Esophagus muscularis mucosa (tissue), 4 donors: ENCODE measurements at regions not wholly inside any gene's neighbourhood (a gene's known extent, or its start where the extent isn't known, plus 50 kb on each side); places are given as distances from the start of the nearest gene placed in this dataset.

Source experiments
- DNase-seq: peaks from one replicate; pipeline ENCODE4 v3.0.0-alpha.2; 2017; ENCODE audit errors: extremely low spot score
- H3K27ac ChIP-seq, 4 donors: fragments of 200-600 bp; sonication (generic); replicated peaks in 1 of 4; 1 replicate in 3 of 4; 2 replicates in 1 of 4; pipeline ENCODE4 v1.5.1; 2016 to 2019; ENCODE audit warnings: mild to moderate bottlenecking in 1 of 4
- H3K27me3 ChIP-seq, 4 donors: fragments of 200-600 bp; sonication (generic); one replicate each; pipeline versions ENCODE4 v1.5.1 to v1.6.0; 2016 to 2019
- H3K36me3 ChIP-seq, 4 donors: fragments of 200-600 bp; sonication (generic); one replicate each; pipeline ENCODE4 v1.5.1; 2016 to 2019
- H3K4me1 ChIP-seq, 4 donors: fragments of 200-600 bp; sonication (generic); one replicate each; pipeline ENCODE4 v1.5.1; 2016 to 2019
- H3K4me3 ChIP-seq, 4 donors: fragments of 200-600 bp; sonication (generic); 1 replicate in 2 of 4; 2 replicates in 2 of 4; pipeline ENCODE4 v1.5.1; 2016 to 2019; ENCODE audit warnings: mild to moderate bottlenecking in 4 of 4, moderate library complexity in 1 of 4
- H3K9me3 ChIP-seq, 4 donors: fragments of 200-600 bp; sonication (generic); 1 replicate in 3 of 4; 2 replicates in 1 of 4; pipeline ENCODE4 v1.5.1; 2016 to 2019
- EP300 ChIP-seq: sonication (generic); formaldehyde crosslinking; IDR thresholded peaks from one replicate; pipeline ENCODE4 v1.6.1; 2017; ENCODE audit warnings: antibody characterized with exemption
- POLR2A ChIP-seq: fragments of 450-650 bp; IDR thresholded peaks from one replicate; pipeline ENCODE4 v1.6.1; 2017; ENCODE audit warnings: antibody characterized with exemption, moderate library complexity, mild to moderate bottlenecking, low read depth
- POLR2AphosphoS5 ChIP-seq, 2 donors: sonication (generic); formaldehyde crosslinking; IDR thresholded peaks; one replicate each; pipeline ENCODE4 v1.6.1; 2017; ENCODE audit warnings: antibody characterized with exemption in 2 of 2
- WGBS: methylation state at CpG from one replicate; pipeline ENCODE4 v1.1.5; 2018; 5-methylcytosine and 5-hydroxymethylcytosine counted together
- intact Hi-C: fragments of 100-400 bp; cut with DNase I; formaldehyde crosslinking; loops from one replicate; pipeline ENCODE4 v1.15.1; 2023
- TF ChIP-seq, protein P1 (sequence below), 3 experiments: fragments of 200-600 bp in 2 of 3; fragments of 450-650 bp in 1 of 3; sonication (generic) in 2 of 3; IDR thresholded peaks; one replicate each; pipeline ENCODE4 v1.5.1; 2017 to 2019; ENCODE audit warnings: antibody characterized with exemption in 3 of 3, mild to moderate bottlenecking in 2 of 3, moderate library complexity in 1 of 3

DNA sequence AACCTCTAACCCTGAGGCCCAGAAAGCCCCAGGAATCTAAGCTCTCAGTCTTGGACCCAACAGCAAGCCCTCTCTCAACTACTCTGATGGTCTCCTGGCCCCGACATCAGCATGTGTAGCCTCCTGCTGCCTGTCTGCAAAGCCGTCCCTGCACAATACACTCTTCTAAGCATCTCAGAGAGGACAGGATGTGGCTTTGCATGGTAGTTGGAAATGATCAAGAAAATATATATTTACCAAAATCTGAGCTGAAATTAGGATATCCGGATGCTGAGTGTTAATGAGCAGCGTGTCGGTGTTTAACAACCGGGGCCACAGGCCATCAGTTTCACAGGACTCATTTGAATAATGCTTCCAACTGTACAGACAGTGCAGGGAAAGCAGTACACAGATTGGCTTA is 59.1 kb upstream of the SIM2 start:
- Histone ChIP-seq H3K27ac (no peak overlapping the region), H3K9me3 (peaks cover 0 to 21% (median 8%) of the 10 kb centered on the region in 4 donors), H3K27me3 (peaks cover 0 to 6% (median 0%) of the 10 kb centered on the region in 4 donors), H3K36me3 (no peaks in the 10 kb centered on the region), H3K4me1 (no peaks in the 10 kb centered on the region), H3K4me3 (no peak overlapping the region)
- no peak for DNase-seq
- TF ChIP-seq, protein P1, sequence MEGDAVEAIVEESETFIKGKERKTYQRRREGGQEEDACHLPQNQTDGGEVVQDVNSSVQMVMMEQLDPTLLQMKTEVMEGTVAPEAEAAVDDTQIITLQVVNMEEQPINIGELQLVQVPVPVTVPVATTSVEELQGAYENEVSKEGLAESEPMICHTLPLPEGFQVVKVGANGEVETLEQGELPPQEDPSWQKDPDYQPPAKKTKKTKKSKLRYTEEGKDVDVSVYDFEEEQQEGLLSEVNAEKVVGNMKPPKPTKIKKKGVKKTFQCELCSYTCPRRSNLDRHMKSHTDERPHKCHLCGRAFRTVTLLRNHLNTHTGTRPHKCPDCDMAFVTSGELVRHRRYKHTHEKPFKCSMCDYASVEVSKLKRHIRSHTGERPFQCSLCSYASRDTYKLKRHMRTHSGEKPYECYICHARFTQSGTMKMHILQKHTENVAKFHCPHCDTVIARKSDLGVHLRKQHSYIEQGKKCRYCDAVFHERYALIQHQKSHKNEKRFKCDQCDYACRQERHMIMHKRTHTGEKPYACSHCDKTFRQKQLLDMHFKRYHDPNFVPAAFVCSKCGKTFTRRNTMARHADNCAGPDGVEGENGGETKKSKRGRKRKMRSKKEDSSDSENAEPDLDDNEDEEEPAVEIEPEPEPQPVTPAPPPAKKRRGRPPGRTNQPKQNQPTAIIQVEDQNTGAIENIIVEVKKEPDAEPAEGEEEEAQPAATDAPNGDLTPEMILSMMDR (IDR thresholded peaks at IDR 0.05) = no peak
- TF ChIP-seq POLR2AphosphoS5 (IDR thresholded peaks at IDR 0.05) = no peak
- no peak for TF ChIP-seq POLR2A
- TF ChIP-seq EP300 = no peak
- intact Hi-C loops = no loop called here
- 77% methylated on average over 6 of the region's 6 CpGs for WGBS

DNA sequence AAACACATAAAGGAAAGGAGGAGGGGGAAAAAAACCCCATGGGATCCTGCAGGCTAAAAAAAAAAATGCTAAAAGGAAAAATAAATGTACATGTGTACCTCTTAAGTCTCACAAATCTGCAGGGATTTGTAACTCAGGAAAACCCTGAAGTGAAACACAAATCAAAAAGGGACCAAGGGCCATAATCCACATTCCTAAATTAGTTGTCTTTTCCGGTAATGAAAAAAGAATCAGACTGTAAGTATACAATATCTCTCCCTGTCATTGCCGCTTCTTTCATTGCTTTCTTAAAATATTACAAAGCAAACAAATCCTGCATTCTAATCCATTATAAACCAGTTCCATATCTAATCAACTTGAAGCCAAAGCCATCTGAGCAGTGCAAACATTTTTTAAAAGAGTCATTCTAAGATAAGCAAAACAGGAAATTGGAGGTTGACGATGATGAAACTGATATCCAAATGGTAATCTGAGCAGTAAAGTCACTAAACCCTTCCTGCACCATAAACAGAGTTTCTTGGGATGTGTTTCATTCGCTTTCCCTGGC is 58.7 kb upstream of the SIM2 start:
- no peak for DNase-seq
- no peaks in the 10 kb centered on the region for H3K4me1 ChIP-seq
- no peaks in the 10 kb centered on the region for H3K36me3 ChIP-seq
- 51% methylated on average over 4 of the region's 4 CpGs for WGBS
- intact Hi-C loops = no loop called here
- no peak overlapping the region for H3K4me3 ChIP-seq
- peaks cover 0 to 6% (median 0%) of the 10 kb centered on the region in 4 donors for H3K27me3 ChIP-seq
- H3K9me3 ChIP-seq = peaks cover 0 to 18% (median 8%) of the 10 kb centered on the region in 4 donors
- no peak overlapping the region for H3K27ac ChIP-seq
- TF ChIP-seq POLR2AphosphoS5 (IDR thresholded peaks at IDR 0.05) = no peak
- TF ChIP-seq POLR2A = no peak

DNA sequence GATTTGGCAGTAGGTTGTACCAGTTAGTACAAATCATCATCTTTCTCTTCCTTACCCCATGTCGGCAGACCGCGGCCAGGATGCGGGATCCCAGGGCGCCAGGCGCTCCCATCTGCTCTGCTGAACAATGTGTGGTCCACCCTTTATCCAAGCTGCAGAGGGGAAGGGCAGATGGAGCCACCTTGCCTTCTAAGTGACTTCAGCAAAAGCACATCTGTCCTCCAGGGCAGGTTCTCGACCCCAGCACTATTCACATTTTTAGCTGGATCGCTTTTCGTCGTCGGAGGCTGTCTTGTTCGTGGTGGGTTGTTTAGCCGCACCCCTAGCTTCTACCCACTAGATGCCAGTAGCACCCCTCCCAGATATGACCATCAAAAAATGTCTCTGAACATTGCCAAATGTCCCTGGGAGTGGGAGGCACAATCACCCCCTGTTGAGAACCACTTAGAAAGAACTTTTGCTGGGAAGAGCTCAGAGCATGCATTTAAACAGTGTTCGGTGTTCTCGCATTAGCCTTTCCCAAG is 58.1 kb upstream of the SIM2 start:
- Histone ChIP-seq H3K4me3 (no peak overlapping the region), H3K36me3 (no peaks in the 10 kb centered on the region), H3K4me1 (no peaks in the 10 kb centered on the region), H3K9me3 (peaks cover 0 to 15% (median 7%) of the 10 kb centered on the region in 4 donors), H3K27me3 (peaks cover 0 to 6% (median 0%) of the 10 kb centered on the region in 4 donors), H3K27ac (no peak overlapping the region)
- DNase-seq = no peak
- intact Hi-C loops = no loop called here
- 66% methylated on average over 14 of the region's 15 CpGs for WGBS
- TF ChIP-seq POLR2A (no peak), EP300 (no peak), POLR2AphosphoS5 (IDR thresholded peaks at IDR 0.05) (no peak)
- TF ChIP-seq, protein P1 (IDR thresholded peaks at IDR 0.05) = no peak

DNA sequence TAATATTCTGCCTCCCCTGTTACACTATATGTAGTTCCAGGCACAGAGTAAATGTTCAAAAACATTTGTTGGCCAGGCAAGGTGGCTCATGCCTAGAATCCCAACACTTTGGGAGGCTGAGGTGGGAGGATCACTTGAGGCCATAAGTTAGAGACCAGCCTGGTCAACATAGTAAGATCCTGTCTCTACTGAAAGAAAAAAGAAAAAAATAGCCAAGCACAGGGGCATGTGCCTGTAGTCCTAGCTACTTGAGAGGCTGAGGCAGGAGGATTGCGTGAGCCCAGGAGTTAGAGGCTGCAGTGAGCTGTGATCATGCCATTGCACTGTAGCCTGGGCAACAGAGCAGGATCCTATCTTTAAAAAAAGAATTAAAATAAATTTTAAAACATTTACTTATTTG is 57.6 kb upstream of the SIM2 start:
- no peak overlapping the region for H3K4me3 ChIP-seq
- H3K36me3 ChIP-seq = no peaks in the 10 kb centered on the region
- H3K4me1 ChIP-seq = no peaks in the 10 kb centered on the region
- TF ChIP-seq, protein P1 (IDR thresholded peaks at IDR 0.05) = no peak
- TF ChIP-seq POLR2A = no peak
- no peak for TF ChIP-seq EP300
- no peak for TF ChIP-seq POLR2AphosphoS5 (IDR thresholded peaks at IDR 0.05)
- H3K27ac ChIP-seq = no peak overlapping the region
- no peak for DNase-seq
- intact Hi-C loops = no loop called here
- peaks cover 0 to 9% (median 4%) of the 10 kb centered on the region in 4 donors for H3K9me3 ChIP-seq
- 91% methylated on average over 1 of the region's 1 CpG for WGBS
- peaks cover 0 to 8% (median 0%) of the 10 kb centered on the region in 4 donors for H3K27me3 ChIP-seq

DNA sequence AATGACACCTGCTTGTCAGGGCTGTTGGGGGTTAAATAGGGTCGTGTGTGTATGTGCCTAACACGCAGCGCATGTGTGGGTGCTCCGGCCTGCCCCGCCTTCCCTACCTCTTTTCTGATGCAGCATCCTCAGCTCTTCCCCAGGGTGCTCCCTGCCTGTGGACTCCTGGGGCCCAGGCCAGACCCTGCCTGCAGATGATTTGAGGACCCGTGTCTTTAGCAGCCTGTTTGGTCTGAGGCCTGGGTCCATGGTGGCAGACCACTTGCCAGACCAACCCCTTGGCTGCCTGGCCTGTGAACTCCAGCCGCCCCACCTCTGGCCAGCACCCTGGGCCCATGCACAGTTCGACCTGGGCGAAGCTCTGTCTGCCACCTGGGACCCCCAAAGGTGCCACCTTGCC is 57.0 kb upstream of the SIM2 start:
- 80% methylated on average over 7 of the region's 9 CpGs for WGBS
- no peaks in the 10 kb centered on the region for H3K4me1 ChIP-seq
- DNase-seq = no peak
- H3K27me3 ChIP-seq = peaks cover 0 to 13% (median 0%) of the 10 kb centered on the region in 4 donors
- no peak for TF ChIP-seq POLR2A
- TF ChIP-seq, protein P1 (IDR thresholded peaks at IDR 0.05) = no peak
- TF ChIP-seq POLR2AphosphoS5 (IDR thresholded peaks at IDR 0.05) = no peak
- TF ChIP-seq EP300 = no peak
- H3K4me3 ChIP-seq = no peak overlapping the region
- no peak overlapping the region for H3K27ac ChIP-seq
- intact Hi-C loops = no loop called here
- H3K9me3 ChIP-seq = peaks cover 0 to 6% (median 2%) of the 10 kb centered on the region in 4 donors
- no peaks in the 10 kb centered on the region for H3K36me3 ChIP-seq
